HL-60 (cell line): ENCODE measurements at regions not wholly inside any gene's neighbourhood (a gene's known extent, or its start where the extent isn't known, plus 50 kb on each side); places are given as distances from the start of the nearest gene placed in this dataset.

Experiments
- REST ChIP-seq: IDR thresholded peaks from 2 replicates; pipeline ENCODE4 v1.6.1; 2012; ENCODE audit warnings: low read depth; ENCODE audit not compliant: insufficient replicate concordance
- TF ChIP-seq, protein P1 (sequence below): IDR thresholded peaks from one replicate; pipeline ENCODE4 v1.5.1; 2011; ENCODE audit warnings: low read length, control low read depth, inconsistent platforms; ENCODE audit not compliant: insufficient read depth

DNA sequence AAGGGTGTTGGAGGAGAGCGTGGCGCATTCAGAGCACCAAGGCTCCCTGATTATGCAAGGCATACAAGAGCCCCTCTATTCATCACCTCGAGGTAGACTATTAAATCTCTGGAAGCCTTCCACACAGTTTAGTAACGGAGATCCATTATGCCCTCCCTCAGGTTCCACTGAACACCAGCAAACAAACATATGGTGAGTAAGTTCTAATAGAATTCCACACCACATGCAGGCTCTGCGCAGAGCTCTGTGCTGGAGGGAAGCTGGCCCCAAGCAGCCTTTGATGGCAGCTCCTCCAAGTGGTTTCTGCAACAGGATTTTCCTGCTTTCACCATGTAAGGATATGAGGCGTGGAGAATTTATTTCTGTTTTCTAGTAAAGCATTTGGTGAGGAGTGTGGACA, 238.6 kb downstream of the C1D start:
- TF ChIP-seq, protein P1, sequence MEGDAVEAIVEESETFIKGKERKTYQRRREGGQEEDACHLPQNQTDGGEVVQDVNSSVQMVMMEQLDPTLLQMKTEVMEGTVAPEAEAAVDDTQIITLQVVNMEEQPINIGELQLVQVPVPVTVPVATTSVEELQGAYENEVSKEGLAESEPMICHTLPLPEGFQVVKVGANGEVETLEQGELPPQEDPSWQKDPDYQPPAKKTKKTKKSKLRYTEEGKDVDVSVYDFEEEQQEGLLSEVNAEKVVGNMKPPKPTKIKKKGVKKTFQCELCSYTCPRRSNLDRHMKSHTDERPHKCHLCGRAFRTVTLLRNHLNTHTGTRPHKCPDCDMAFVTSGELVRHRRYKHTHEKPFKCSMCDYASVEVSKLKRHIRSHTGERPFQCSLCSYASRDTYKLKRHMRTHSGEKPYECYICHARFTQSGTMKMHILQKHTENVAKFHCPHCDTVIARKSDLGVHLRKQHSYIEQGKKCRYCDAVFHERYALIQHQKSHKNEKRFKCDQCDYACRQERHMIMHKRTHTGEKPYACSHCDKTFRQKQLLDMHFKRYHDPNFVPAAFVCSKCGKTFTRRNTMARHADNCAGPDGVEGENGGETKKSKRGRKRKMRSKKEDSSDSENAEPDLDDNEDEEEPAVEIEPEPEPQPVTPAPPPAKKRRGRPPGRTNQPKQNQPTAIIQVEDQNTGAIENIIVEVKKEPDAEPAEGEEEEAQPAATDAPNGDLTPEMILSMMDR: no peak
- TF ChIP-seq REST: no peak
